HG02885 (cell line): ENCODE measurements at regions not wholly inside any gene's neighbourhood (a gene's known extent, or its start where the extent isn't known, plus 50 kb on each side); places are given as distances from the start of the nearest gene placed in this dataset.

Experiments
- ATAC-seq: cut with Tn5 transposase; IDR thresholded peaks from one replicate; pipeline ENCODE4 v1.9.1; 2021; ENCODE audit warnings: mild to moderate bottlenecking; ENCODE audit not compliant: unreplicated experiment, poor library complexity

- ATAC-seq: no peak
Observed at GRCh38 chr2:5946225-5947115, 254.3 kb downstream of the SOX11 start.

GRCh38 chr2:5950736-5951135 is 258.6 kb downstream of the SOX11 start:
- no peak for ATAC-seq

GRCh38 chr2:5951471-5951870 is 259.3 kb downstream of the SOX11 start:
- ATAC-seq: no peak

- ATAC-seq: no peak
Observed at GRCh38 chr2:5953525-5953924, 261.3 kb downstream of the SOX11 start.

- ATAC-seq: no peak
Observed at GRCh38 chr2:5954509-5954908, 262.3 kb downstream of the SOX11 start.

GRCh38 chr2:5955921-5956320 is 263.7 kb downstream of the SOX11 start:
- no peak for ATAC-seq

- no peak for ATAC-seq
Observed at GRCh38 chr2:5959836-5960820, 267.9 kb downstream of the SOX11 start.

GRCh38 chr2:5967506-5967905 is 275.3 kb downstream of the SOX11 start:
- ATAC-seq: no peak

- ATAC-seq: no peak
Observed at GRCh38 chr2:5969303-5969702, 277.1 kb downstream of the SOX11 start.

GRCh38 chr2:5970347-5970746 is 278.2 kb downstream of the SOX11 start:
- ATAC-seq: no peak

- no peak for ATAC-seq
Observed at GRCh38 chr2:5974477-5974876, 282.3 kb downstream of the SOX11 start.

- ATAC-seq: no peak
Observed at GRCh38 chr2:5975401-5975800, 283.2 kb downstream of the SOX11 start.

- no peak for ATAC-seq
Observed at GRCh38 chr2:5976531-5977065, 284.4 kb downstream of the SOX11 start.

GRCh38 chr2:5977477-5977876 is 285.3 kb downstream of the SOX11 start:
- ATAC-seq: no peak

GRCh38 chr2:5978131-5978751 is 286.1 kb downstream of the SOX11 start:
- no peak for ATAC-seq

- ATAC-seq: no peak
Observed at GRCh38 chr2:5980450-5981190, 288.4 kb downstream of the SOX11 start.

- no peak for ATAC-seq
Observed at GRCh38 chr2:5982193-5982902, 290.2 kb downstream of the SOX11 start.

- no peak for ATAC-seq
Observed at GRCh38 chr2:5982903-5983265, 290.7 kb downstream of the SOX11 start.
